ENCODE measurements at regions not wholly inside any gene's neighbourhood (a gene's known extent, or its start where the extent isn't known, plus 50 kb on each side); places are given as distances from the start of the nearest gene placed in this dataset.
"Not testable (repeated sequence)": the region's sequence is repeated elsewhere in the genome, so short reads cannot be mapped to it uniquely, and the experiment has no call there.

GRCh38 chr4:64799751-64800150, 390.5 kb upstream of the TECRL start:
- CTCF ChIA-PET, result no interaction called here
- ATAC-seq (no peak), DNase-seq (ENCODE audit: low read depth, low spot score) (no peak)
- no peaks in the 10 kb centered on the region for H3K9me3 ChIP-seq (ENCODE audit: control insufficient read depth, insufficient read depth, low read depth, low read length)
- H3K36me3 ChIP-seq (ENCODE audit: control insufficient read depth, insufficient read depth, low read length), result no peaks in the 10 kb centered on the region
- H3K27ac ChIP-seq (ENCODE audit: low read length), result no peak overlapping the region
- TF ChIP-seq SIN3A (IDR thresholded peaks at IDR 0.05; ENCODE audit: borderline replicate concordance, insufficient read depth, low read depth, low read length) (no peak), CTCF (IDR thresholded peaks at IDR 0.05) (no peak), POLR2AphosphoS5 (IDR thresholded peaks at IDR 0.05; ENCODE audit: low read depth, low read length) (no peak), TCF7L2 (IDR thresholded peaks at IDR 0.05; ENCODE audit: low read depth, low read length) (no peak), REST (IDR thresholded peaks at IDR 0.05; ENCODE audit: insufficient read depth in 1 of 2, low read depth in 2 of 2, low read length in 1 of 2) (no peak)
- intact Hi-C loops (cut with micrococcal nuclease; ENCODE audit: unreplicated experiment) (no loop called here), in situ Hi-C loops (cut with HindIII; ENCODE audit: low pct_unique_long_range_greater_than_20kb, low sequenced_read_pairs) (no loop called here)
- no peak overlapping the region for H3K4me3 ChIP-seq (ENCODE audit: low read depth in 2 of 2, low read length in 2 of 2)
- H3K4me1 ChIP-seq (ENCODE audit: control insufficient read depth, insufficient read depth, low read length), result no peaks in the 10 kb centered on the region
- POLR2A ChIA-PET, result no interaction called here
- no TSS peak for BruUV-seq (replicated peaks)
- no peaks in the 10 kb centered on the region for H3K27me3 ChIP-seq (ENCODE audit: control insufficient read depth, insufficient read depth, low read length)

- intact Hi-C loops (cut with micrococcal nuclease; ENCODE audit: unreplicated experiment); H3K9me3 ChIP-seq (ENCODE audit: control insufficient read depth, insufficient read depth, low read depth, low read length); ATAC-seq; in situ Hi-C loops (cut with HindIII; ENCODE audit: low pct_unique_long_range_greater_than_20kb, low sequenced_read_pairs); H3K27ac ChIP-seq (ENCODE audit: low read length); POLR2A ChIA-PET; H3K27me3 ChIP-seq (ENCODE audit: control insufficient read depth, insufficient read depth, low read length); BruUV-seq (replicated peaks); H3K36me3 ChIP-seq (ENCODE audit: control insufficient read depth, insufficient read depth, low read length); DNase-seq (ENCODE audit: low read depth, low spot score); H3K4me1 ChIP-seq (ENCODE audit: control insufficient read depth, insufficient read depth, low read length); CTCF ChIA-PET; H3K4me3 ChIP-seq (ENCODE audit: low read depth in 2 of 2, low read length in 2 of 2): not testable (repeated sequence)
Measured at GRCh38 chr4:64798828-64799227, 389.6 kb upstream of the TECRL start.

- Histone ChIP-seq H3K27me3 (ENCODE audit: control insufficient read depth, insufficient read depth, low read length) (no peaks in the 10 kb centered on the region), H3K4me3 (ENCODE audit: low read depth in 2 of 2, low read length in 2 of 2) (no peak overlapping the region), H3K36me3 (ENCODE audit: control insufficient read depth, insufficient read depth, low read length) (no peaks in the 10 kb centered on the region), H3K9me3 (ENCODE audit: control insufficient read depth, insufficient read depth, low read depth, low read length) (no peaks in the 10 kb centered on the region), H3K27ac (ENCODE audit: low read length) (no peak overlapping the region), H3K4me1 (ENCODE audit: control insufficient read depth, insufficient read depth, low read length) (no peaks in the 10 kb centered on the region)
- no TSS peak for BruUV-seq (replicated peaks)
- intact Hi-C loops (cut with micrococcal nuclease; ENCODE audit: unreplicated experiment), result no loop called here
- ChIA-PET POLR2A (no interaction called here), CTCF (no interaction called here)
- no peak for ATAC-seq
- in situ Hi-C loops (cut with HindIII; ENCODE audit: low pct_unique_long_range_greater_than_20kb, low sequenced_read_pairs), result no loop called here
- no peak for DNase-seq (ENCODE audit: low read depth, low spot score)
- TF ChIP-seq CTCF (IDR thresholded peaks at IDR 0.05), result no peak
- no peak for TF ChIP-seq REST (IDR thresholded peaks at IDR 0.05; ENCODE audit: insufficient read depth in 1 of 2, low read depth in 2 of 2, low read length in 1 of 2)
- no peak for TF ChIP-seq POLR2AphosphoS5 (IDR thresholded peaks at IDR 0.05; ENCODE audit: low read depth, low read length)
Measured at GRCh38 chr4:64796581-64796980, 387.3 kb upstream of the TECRL start.

All from Panc1 (cell line).